ENCODE measurements at regions not wholly inside any gene's neighbourhood (a gene's known extent, or its start where the extent isn't known, plus 50 kb on each side); places are given as distances from the start of the nearest gene placed in this dataset.

DNA sequence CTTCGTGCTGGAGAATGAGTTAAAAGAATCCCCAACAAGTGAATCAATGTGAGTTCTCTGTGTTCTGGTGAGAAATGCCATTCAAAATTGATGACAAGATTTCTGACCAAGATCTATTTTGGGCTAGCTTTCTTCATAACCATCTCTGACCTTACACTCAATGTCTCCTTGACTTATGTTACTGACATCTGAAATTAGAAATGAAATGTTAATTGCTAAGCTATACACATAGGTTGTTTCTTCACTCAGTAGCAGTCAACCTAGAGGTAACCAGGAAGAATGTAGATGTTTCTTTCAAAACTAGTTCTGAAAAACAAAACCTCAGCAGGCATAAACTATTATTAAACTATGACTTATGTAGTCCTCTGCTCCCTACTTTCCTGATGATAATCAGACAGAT lies 2220.7 kb upstream of the C9orf72 start:
- DNase-seq: no peak

DNA sequence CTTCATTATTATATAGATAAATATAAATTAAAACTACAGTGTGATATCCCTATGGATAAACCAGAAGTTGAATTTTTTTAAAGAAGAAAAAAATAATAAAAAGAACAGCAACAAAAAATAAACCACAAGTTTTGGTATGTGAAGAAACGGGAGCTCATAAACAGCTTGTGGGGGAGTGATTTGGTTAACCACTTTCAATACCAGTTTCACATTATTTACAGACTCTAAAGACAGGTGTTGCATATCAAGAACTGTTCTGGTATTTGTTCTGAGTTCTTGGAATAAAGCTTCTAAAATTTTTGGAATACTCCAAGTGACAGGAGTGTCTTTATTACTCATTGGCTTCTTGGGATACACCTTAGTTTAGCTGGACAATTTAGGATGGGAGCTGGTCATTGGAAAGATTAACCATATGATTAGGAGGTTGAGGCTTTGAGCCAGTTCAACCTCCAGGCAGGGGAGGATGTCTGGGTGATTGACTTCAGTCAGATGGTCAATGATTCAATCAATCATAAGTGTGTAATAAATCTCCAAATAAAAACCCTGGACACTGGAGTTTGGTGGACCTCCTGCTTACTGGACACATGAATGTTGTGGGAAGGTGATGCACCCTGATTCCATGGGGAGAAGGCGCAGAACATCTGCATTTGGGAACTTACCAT lies 2223.1 kb upstream of the C9orf72 start:
- DNase-seq: peak; percentile 1

DNA sequence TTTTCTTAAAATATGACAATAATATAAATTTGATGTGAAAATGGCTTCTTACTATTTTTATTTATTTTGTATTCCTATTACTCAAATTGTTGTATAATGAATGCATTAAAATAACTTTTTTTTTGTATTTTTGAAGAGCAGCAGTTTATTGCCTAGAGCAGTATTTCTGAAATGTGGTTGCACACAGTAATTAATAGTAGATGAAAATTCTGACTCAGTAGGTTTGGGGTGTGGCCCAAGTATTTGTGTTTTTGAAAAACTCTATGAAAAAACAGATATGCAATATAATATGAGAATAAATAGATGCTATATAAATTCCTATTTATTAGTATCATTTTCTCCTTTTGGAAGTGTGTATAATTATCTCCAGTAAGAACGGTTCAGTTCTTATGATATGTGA lies 2225.3 kb upstream of the C9orf72 start:
- DNase-seq: no peak

DNA sequence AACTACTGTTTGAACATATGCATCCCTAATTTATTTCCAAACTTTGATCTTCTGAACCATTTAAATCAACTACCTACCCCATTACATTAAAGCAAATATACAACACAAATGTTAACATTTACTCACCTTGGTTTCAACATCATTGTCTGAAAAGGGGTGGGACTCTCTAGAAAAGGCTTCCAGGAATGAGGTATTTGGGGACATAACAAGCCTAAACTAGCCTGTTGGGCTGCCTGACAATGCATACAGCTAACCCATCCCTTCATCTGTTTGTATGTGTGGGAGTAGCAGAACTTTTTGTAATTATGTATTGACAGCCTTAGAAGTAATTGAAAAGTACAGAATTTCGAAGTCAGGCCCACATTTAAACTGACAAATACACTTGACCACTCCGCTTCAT lies 2225.9 kb upstream of the C9orf72 start:
- no peak for DNase-seq

DNA sequence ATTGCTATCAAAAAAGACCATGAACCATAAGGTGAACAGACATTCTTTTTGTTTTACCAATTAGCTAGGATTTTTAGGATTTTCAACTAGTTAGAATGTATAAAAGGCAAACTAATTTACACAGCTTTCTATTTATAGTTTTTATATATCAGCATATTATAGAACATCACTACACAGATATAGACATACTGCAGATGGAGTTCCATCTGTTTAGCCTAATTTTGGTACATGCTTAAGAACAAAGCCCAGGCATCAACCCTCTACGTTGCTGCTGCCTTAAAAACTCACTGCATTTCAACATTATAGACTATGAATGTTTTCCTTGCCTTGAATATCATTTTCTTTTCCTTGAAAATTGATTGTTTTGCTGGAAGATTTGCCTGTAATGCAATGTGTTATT lies 2227.5 kb upstream of the C9orf72 start:
- DNase-seq: no peak

DNA sequence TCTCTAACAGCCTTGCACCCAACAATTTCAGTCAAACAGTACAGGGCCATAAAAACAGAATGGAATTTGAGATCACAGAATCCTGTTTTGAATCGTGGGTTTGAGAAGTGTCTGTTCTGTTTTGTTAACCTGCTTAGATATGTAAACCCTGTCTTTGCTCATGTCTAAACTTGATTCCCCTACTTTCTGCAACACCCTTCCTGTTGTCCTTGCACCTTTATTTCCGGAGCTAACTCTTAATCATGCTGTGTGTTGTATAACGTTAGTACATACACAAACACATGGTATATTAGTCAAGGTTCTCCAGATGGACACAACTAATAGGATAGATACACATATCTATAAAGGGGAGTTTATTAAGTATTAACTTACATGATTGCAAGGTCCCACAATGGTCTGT lies 2229.2 kb upstream of the C9orf72 start:
- no peak for DNase-seq

- no peak for DNase-seq
Observed at GRCh38 chr9:29806937-29807618, 2233.8 kb upstream of the C9orf72 start.

GRCh38 chr9:29816954-29817703 lies 2243.8 kb upstream of the C9orf72 start:
- DNase-seq: no peak

DNA sequence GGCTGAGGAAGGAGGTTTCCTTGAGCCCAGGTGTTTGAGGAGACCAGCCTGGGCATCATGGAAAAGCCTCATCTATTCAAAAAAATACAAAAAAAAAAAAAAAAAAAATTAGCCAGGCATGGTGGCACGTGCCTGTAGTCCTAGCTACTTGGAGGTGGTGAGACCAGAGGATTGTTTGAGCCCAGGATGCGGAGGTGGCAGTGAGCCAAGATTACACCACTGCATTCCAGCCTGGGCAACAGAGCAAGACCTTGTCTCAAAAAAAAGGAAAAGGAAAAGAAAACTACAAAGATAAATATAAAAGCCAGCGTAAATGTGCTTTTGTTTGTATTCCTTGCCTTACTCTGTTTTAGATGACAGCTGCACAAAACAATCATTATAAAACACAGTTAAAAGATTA lies 2249.2 kb upstream of the C9orf72 start:
- no peak for DNase-seq

DNA sequence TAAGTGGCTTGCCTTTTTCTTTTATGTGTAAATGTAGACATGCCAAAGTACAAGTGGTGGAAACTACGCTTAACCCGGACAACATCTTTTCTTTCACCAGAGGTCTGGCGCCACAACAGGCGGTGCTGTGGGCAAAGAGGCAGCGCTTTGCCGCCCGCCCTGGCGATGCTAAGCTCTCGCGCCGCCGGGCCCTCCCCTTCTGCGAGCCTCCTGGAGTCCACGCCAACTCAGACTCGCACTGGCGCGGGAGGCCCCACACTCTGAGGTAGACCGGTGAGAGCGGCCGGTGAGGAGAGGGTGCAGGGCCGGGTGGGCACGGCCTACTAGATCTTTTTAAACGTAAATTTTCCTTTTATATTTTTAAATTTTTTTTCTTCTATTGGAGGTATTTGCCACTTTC lies 2253.1 kb upstream of the C9orf72 start:
- no peak for DNase-seq

DNA sequence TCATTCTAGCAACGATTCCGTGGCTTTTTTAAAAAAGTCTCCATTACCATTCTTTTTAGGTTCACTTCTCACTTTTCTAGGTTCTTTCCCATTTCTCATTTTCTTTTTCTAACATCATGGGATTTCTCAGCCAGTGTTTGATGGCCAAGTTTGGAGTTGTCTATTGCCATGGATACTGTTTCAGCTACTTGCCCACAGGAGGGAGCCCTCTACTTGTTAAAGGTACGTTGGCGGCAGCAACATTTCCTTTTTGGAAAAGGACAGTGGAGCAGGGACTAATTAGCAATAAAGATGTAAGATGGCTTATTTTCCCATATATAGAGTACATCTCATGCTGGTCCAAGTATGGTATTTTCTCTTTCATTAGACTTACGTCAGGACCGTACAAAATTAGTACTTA lies 2257.5 kb upstream of the C9orf72 start:
- DNase-seq: no peak

DNA sequence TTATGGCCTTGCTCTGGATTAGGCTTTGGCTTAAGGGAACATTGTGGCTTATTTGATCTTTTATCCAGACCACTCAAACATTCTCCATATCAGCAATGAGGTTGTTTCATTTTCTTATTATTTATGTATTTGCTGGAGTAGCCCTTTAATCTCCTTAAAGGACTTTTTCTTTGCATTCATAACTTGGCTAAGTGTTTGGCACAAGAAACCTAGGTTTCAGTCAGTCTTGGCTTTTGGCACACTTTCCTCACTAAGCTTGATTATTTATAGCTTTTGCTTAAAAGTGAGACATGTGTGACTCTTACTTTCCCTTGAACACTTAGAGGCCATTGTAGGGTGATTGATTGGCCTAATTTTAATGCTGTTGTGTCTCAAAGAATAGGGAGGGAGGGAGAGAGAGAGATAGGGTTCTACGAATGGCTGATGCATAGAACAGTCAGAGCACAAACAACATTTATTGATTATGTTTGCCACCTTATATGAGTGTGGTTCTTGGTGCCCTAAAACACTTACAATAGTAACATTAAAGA lies 2265.3 kb upstream of the C9orf72 start:
- no peak for DNase-seq

DNA sequence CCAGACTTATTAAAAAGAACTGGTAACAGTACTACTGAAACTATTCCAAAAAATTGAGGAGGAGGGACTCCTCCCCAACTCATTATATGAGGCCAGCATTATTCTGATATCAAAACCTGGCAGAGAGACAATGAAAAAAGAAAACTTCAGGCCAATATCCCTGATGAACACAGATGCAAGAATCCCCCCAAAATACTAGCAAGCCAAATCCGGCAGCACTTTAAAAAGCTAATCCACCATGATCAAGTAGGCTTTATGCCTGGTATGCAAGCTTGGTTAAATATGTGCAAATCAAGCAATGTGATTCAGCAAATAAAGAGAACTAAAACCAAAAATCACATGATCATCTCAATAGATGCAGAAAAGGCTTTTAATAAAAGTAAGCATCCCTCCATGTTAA lies 2271.0 kb upstream of the C9orf72 start:
- DNase-seq: no peak

DNA sequence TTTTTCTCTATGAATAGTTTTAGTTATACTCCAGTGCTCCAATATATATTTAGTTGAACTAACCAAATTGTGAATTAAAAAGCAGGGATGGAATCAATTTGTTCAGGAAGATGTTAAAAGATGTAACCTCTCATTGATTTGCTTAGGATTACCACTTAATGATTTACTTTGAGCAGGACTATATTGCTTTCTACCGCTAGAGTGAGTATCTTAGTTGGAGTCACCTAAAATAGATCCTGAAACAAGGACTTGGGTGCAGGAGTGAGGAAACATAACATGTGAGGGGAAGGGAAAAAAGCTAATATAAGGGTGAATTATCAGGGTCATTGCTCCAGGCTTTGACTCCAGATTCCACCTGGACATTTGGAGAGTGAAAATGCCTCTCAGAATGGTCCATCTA lies 2277.4 kb upstream of the C9orf72 start:
- no peak for DNase-seq

DNA sequence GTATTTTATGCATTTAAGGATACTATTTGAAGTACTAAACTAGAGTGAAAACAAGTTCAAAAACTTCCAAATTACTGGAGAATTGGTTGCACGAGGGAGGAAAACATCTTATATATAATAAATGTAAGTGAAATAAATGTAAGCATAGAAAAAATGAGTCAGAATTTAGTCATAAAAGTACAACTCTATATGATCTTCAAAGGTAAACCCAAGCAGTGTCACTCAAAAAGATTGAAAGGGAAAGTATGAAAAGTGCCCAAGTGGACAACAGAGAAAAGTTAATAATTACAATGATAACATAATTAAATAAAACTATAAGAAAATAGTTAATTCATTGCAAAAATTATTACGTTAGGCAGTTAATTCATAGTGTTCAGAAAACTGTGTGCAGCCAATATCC lies 2288.5 kb upstream of the C9orf72 start:
- DNase-seq: no peak

- DNase-seq: peak; percentile 5
Observed at GRCh38 chr9:29865764-29866313, 2292.6 kb upstream of the C9orf72 start.

GRCh38 chr9:29866556-29866955 lies 2293.3 kb upstream of the C9orf72 start:
- no peak for DNase-seq

GRCh38 chr9:29873579-29873978 lies 2300.3 kb upstream of the C9orf72 start:
- DNase-seq: no peak

GRCh38 chr9:29875547-29875946 lies 2302.3 kb upstream of the C9orf72 start:
- DNase-seq: no peak

- no peak for DNase-seq
Observed at GRCh38 chr9:29882767-29883166, 2309.5 kb upstream of the C9orf72 start.

DNA sequence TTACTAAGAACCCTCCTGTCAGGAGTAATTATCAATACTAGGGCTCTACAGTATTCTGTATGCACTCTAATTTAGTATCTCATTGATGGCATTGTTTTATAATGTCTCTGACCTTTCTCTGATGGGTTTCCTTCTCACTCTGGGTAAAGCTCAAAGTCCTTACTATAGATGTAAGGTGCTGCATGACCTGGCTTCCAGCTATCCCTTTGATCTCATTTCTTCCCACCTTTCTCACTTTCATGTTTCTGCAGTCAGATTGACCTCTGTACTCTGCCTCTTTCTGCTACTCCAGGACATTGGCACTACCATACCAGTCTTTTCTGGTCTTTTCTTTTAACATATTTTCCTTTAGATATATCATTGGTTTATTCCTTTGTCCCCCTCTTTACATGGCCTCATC lies 2332.8 kb upstream of the C9orf72 start:
- no peak for DNase-seq

DNA sequence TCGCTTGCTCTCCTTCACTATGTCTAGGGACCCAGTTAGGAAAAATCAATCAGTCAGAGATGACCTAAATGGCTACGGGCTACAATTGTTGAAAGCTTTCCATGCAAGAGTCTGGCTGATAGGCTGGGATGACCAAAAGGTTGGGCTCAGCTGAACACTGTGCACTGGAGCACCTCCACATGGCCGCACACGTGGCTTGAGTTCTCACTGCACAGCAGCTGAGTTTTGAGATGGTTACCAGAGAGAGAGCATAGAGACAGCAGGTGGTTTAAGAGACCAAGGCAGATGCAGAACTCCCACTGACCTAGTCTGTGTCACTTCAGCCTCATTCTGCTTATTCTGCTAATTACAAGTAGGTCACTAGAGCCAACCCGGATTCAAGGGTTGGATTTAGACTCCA lies 2354.8 kb upstream of the C9orf72 start:
- no peak for DNase-seq

- DNase-seq: no peak
Observed at GRCh38 chr9:29939559-29939958, 2366.3 kb upstream of the C9orf72 start.

DNA sequence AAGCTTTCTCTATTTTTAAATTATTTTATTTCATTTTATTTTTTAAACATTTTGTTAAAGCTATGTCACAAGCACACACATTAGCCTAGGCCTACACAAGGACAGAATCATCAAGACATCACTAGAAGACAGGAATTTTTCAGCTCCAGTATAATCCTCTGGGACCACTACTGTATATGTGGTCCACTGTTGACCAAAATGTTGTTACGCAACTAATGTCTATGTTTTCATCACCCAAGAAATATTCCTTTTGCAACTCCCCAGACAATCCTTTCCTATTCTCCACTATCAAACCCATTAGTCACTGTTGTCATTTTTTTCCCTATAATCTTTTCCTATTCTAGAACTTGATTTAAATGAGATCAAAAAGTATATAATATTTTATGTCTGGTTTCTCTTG lies 2371.7 kb upstream of the C9orf72 start:
- no peak for DNase-seq
